ENCODE measurements at regions not wholly inside any gene's neighbourhood (a gene's known extent, or its start where the extent isn't known, plus 50 kb on each side); places are given as distances from the start of the nearest gene placed in this dataset.

DNA sequence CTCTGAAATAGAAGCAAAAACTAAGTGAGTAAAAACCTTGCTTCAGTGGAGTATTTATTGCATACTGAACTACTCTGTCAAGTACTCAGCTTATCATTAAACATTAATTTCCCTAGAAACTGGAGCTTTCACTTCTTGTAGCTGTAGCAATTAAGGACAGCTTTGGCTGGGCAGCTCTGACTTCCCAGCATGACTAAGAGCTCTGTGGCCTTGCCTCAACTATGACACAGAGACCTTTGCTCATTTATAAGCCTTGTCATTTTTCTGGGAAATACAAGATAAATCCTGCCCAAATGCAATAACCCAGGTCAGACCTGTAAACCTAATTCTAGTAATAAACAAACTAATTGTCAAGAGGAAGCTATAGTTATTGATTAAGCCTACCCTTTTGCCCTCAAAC, 65.4 kb upstream of the STK32A start:
- DNase-seq (ENCODE audit: low read depth), result no peak

- no peak for DNase-seq (ENCODE audit: low read depth)
These were observed 64.9 kb upstream of the STK32A start for GRCh38 chr5:147169901-147170300.

- no peak for DNase-seq (ENCODE audit: low read depth)
These were observed 64.2 kb upstream of the STK32A start for GRCh38 chr5:147170603-147171002.

GRCh38 chr5:147174671-147175265, 60.1 kb upstream of the STK32A start:
- no peak for DNase-seq (ENCODE audit: low read depth)

- no peak for DNase-seq (ENCODE audit: low read depth)
These were observed 59.2 kb upstream of the STK32A start for GRCh38 chr5:147175516-147176097.

GRCh38 chr5:147176422-147176821, 58.4 kb upstream of the STK32A start:
- no peak for DNase-seq (ENCODE audit: low read depth)

DNA sequence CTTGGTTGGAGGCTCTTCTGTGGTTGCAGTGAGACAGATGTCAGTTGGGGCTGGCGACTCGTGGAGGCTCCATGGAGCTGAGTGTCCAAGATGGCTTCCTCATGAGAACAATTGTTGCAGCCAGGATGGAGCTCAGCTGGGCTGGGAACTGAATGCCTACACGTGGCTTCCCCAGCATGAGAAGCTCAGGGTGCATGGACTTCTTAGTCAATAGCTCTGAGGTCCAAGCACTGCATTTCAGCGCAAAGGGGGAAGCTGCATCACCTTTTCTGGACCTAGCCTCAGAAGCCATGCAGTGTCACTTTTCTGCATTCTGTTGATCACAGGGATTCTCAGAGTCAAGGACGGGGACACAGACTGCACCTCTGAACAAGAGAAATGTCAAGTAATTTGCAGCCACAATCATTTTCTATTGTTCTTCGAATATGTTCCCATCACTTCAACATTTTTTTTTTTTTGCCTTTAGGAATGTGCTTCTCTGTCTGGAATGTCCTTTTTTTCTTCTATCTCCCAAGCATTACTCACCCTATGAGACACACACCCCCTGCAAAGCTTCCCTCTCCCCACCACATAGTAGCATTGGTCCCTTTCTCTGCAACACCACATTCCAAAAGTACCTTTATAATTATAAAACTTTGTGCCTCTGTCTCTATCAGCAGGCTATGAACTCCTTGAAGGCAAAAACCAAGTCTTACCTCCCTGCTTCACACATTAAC, 57.5 kb upstream of the STK32A start:
- DNase-seq (ENCODE audit: low read depth), result no peak

DNA sequence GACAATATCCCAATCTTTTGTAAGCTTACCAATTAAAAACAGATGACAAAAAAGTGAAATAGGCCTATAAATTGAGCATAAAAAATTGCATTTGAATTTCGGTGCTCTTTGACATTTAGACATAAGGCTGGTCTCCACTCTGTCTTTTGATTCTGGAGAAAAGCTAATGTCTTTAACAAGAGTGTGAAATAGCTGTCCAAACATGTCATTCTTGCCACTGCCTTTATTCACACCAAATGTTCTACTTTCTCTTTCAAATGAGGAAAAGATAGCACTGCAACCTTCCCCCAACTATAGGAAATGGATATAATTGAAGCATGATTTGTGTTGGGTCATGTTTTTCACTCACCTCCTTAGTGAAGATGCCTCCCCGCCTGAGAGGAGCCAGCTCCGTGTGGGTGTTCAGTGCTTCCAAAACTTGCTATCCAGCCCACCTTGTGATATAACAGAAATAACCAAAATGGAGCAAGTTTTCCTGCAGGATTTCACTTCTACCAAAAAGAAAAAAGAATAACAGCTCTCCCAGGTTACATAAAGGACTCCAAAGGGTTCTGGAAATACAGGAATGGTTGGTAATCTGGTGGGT, 55.2 kb upstream of the STK32A start:
- no peak for DNase-seq (ENCODE audit: low read depth)

DNA sequence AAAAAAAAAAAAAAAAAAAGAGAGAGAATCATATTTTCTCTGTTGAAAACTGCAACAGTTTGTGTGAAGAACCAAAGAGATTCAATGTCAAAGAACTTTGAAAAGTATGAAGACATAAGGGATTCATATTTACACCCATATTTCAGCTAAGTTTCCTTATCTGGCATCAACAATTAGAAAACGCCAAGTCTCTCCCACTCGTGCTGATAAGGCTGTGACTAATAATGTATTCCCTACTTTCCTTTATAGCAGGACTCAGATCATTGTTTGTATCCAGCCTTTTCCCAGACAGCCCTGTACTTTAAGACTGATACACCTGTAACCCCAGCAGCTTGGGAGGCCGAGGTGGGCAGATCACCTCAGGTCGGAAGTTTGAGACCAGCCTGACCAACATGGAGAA, 54.1 kb upstream of the STK32A start:
- DNase-seq (ENCODE audit: low read depth), result no peak
